ENCODE measurements at regions not wholly inside any gene's neighbourhood (a gene's known extent, or its start where the extent isn't known, plus 50 kb on each side); places are given as distances from the start of the nearest gene placed in this dataset.

DNA sequence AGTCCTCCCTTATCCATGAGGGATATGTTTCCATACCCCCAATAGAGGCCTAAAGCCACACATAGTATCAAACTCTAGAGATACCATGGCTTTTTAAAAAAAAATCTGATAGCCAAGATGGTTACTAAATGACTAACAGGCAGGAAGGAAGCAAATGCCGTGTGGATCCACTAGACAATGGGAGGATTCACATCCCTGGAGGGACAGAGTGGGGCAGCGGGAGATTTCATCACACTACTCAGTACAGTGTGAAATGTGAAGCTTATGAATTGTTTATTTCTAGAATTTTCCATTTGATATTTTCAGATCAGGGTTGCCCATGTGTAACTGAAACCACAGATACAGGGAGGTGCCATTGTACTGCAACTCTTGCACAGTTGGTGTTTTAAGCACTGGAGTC, 826.6 kb downstream of the SQOR start:
- ATAC-seq, result no peak
- Mint-ChIP-seq H3K36me3 (no peaks in the 10 kb centered on the region), H3K27me3 (no peaks in the 10 kb centered on the region), H3K4me3 (no peak overlapping the region), H3K4me1 (peaks cover 0 to 2% (median 0%) of the 10 kb centered on the region in 4 donors), H3K9me3 (peaks cover 0 to 7% (median 2%) of the 10 kb centered on the region in 9 donors), H3K27ac (no peak overlapping the region)
- POLR2A ChIA-PET, result no interaction called here
- no peak for DNase-seq

DNA sequence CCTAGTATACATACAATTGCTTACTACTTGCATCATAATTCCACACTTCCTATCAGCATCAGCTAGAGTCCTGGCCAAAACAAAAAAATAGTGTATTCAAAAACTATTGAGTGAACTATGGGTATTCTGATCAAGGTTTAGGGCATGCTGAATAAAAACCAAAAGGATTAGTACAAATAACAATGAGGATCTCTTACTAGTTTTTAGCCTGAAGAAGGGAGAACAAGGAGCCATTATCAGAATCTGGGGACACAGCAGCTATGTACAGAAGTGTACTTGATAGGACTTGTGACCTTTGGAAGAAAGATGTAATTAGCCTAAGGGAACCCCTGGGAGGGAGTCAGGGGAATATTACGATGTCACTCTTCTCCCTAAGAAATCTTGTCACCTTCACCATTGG, 832.2 kb downstream of the SQOR start:
- POLR2A ChIA-PET, result no interaction called here
- DNase-seq (no peak), ATAC-seq (no peak)
- peaks cover 0 to 13% (median 4%) of the 10 kb centered on the region in 9 donors for H3K9me3 Mint-ChIP-seq
- H3K4me1 Mint-ChIP-seq, result peaks cover 0 to 2% (median 0%) of the 10 kb centered on the region in 4 donors
- H3K4me3 Mint-ChIP-seq, result no peak overlapping the region
- no peaks in the 10 kb centered on the region for H3K36me3 Mint-ChIP-seq
- no peak overlapping the region for H3K27ac Mint-ChIP-seq
- no peaks in the 10 kb centered on the region for H3K27me3 Mint-ChIP-seq

DNA sequence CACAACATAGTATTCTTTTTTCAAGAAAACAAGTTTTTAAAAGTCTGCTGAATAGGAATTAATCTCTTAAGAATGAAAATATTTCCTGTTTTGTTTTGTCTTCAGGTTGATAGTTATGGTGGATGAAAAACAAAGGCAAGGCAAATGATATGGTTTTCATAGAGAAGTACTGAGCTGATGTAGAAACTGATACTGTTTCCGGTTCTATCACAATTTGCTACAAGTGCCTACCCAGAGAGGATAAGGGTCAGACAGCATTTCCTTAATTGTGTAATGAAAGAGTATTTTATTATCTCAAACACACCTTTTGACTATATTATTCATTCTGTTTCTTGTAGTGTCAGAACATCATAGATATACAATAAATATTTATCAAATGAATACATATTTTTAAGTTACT, 836.3 kb downstream of the SQOR start:
- Mint-ChIP-seq H3K27ac (no peak overlapping the region), H3K9me3 (peaks cover 0 to 22% (median 2%) of the 10 kb centered on the region in 9 donors), H3K27me3 (no peaks in the 10 kb centered on the region), H3K4me3 (no peak overlapping the region), H3K4me1 (no peaks in the 10 kb centered on the region), H3K36me3 (no peaks in the 10 kb centered on the region)
- DNase-seq (no peak), ATAC-seq (no peak)
- POLR2A ChIA-PET, result no interaction called here

DNA sequence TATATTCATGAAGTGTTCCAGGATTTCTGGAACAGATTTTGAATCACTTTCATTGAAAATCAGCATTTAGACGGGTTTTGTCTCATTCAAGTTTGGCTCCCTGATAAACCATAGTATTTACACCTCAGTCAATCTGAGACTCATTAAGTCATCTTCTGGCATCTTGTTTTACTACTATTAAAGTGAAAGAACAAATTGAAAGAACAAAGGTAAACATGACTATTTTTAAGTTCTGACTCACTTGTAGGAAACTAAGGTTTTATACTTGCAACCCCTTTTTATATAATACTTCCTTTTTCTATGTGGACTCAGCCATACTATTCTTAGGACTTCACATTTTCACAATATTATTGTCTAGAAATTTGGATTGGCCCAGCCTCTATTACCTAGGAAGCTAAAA, 854.4 kb downstream of the SQOR start:
- POLR2A ChIA-PET, result no interaction called here
- ATAC-seq (no peak), DNase-seq (no peak)
- H3K36me3 Mint-ChIP-seq, result peaks cover 0 to 12% (median 0%) of the 10 kb centered on the region in 3 donors
- H3K27me3 Mint-ChIP-seq, result peaks cover 0 to 4% (median 0%) of the 10 kb centered on the region in 5 donors
- H3K27ac Mint-ChIP-seq, result no peak overlapping the region
- H3K4me1 Mint-ChIP-seq, result no peaks in the 10 kb centered on the region
- H3K9me3 Mint-ChIP-seq, result peaks cover 2 to 19% (median 6%) of the 10 kb centered on the region in 9 donors
- H3K4me3 Mint-ChIP-seq, result no peak overlapping the region

DNA sequence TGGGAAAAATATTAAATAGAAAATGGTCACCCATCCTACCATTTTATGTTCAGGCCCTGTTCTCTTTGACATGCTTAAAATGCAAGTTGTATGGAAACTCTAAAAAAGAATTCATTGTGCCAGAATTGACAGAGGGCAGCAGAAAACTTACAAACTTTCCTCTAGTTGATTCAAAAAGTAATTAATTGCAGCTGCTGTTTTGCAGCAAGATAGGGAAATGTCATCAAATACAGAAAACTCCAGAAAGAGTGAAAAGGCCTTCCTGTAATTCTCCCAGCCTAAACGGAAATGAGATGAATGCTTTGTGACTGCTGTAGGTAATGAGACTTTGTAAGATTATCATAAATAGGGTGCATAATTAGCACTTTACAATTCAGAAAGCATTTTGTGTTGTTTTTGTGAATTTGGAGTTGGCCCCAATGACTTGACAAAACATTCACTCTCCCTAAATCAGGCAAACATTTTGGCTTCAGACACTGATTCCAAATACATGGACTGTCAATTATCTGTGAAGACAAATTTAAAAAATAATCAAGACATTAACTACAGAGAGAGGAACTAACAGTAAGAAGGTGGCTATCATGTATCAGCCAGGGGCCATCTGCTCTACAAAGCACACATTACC, 861.8 kb downstream of the SQOR start:
- POLR2A ChIA-PET, result no interaction called here
- DNase-seq (no peak), ATAC-seq (no peak)
- Mint-ChIP-seq H3K9me3 (peaks cover 7 to 28% (median 13%) of the 10 kb centered on the region in 9 donors), H3K4me1 (no peaks in the 10 kb centered on the region), H3K36me3 (peaks cover 0 to 16% (median 0%) of the 10 kb centered on the region in 3 donors), H3K27me3 (no peaks in the 10 kb centered on the region), H3K27ac (no peak overlapping the region), H3K4me3 (no peak overlapping the region)

DNA sequence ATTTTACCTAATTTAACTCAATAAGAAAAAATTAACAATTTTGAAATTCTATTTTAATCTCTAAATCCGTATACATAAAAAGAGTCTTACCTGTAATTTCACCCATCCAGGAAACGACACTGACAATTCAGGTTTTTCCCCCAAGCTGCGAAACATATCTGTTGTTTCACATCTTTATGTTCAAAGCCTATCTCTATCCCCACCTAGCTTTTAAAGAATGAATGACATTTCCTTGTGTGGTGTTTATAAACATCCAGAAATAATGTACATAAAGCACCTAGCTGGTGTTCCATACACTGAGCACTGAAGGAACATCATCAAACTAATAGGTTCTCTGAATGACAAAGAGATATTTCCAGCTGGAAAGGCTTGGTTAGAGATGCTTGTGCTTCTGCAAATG, 867.8 kb downstream of the SQOR start:
- H3K9me3 Mint-ChIP-seq, result peaks cover 0 to 8% (median 4%) of the 10 kb centered on the region in 9 donors
- POLR2A ChIA-PET, result no interaction called here
- no peaks in the 10 kb centered on the region for H3K4me1 Mint-ChIP-seq
- ATAC-seq (no peak), DNase-seq (no peak)
- no peaks in the 10 kb centered on the region for H3K36me3 Mint-ChIP-seq
- H3K27me3 Mint-ChIP-seq, result no peaks in the 10 kb centered on the region
- no peak overlapping the region for H3K27ac Mint-ChIP-seq
- no peak overlapping the region for H3K4me3 Mint-ChIP-seq

DNA sequence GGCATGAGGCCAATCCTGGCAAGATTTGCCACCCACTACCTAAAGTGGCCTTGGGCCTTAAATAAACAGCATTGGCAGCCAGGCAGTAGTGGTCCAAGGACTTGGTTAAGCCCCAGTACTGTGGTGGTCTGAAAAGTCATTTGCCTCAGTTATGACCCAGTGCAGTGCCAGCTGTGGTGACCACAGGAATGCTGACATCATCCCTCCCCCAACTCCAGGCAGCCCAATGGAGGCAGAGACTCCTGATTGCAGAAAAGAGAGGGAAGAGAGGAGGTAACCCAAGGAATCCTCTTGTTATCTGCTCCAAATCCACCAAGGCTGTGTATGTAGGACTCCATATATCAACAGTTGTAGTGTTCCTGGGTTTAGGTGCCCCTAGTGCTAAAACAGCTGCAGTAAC, 883.6 kb downstream of the SQOR start:
- no peak overlapping the region for H3K4me3 Mint-ChIP-seq
- no peaks in the 10 kb centered on the region for H3K27me3 Mint-ChIP-seq
- POLR2A ChIA-PET, result no interaction called here
- H3K36me3 Mint-ChIP-seq, result no peaks in the 10 kb centered on the region
- ATAC-seq (no peak), DNase-seq (no peak)
- no peaks in the 10 kb centered on the region for H3K4me1 Mint-ChIP-seq
- H3K9me3 Mint-ChIP-seq, result peaks cover 0 to 29% (median 3%) of the 10 kb centered on the region in 9 donors
- no peak overlapping the region for H3K27ac Mint-ChIP-seq

DNA sequence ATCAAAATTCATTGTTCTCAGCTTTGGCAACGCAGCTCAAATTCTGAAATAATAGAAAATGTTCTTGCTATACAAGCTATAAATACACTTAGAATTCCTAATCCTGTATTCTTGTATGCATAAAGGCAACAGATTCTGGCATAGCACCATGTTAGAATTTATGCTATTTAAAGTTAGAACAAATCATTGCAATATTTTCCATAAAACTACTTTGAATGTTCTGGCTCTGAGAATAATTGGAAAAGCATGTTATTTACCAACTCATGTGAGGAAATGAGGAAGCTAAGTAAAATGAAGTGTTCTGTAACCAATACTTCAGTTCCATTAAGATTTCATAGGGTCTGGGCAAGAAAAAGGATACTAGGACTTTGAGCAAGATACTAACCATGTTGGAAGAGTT, 888.9 kb downstream of the SQOR start:
- DNase-seq (no peak), ATAC-seq (no peak)
- no peak overlapping the region for H3K27ac Mint-ChIP-seq
- no peaks in the 10 kb centered on the region for H3K4me1 Mint-ChIP-seq
- H3K27me3 Mint-ChIP-seq, result no peaks in the 10 kb centered on the region
- H3K36me3 Mint-ChIP-seq, result no peaks in the 10 kb centered on the region
- peaks cover 0 to 21% (median 1%) of the 10 kb centered on the region in 9 donors for H3K9me3 Mint-ChIP-seq
- POLR2A ChIA-PET, result no interaction called here
- H3K4me3 Mint-ChIP-seq, result no peak overlapping the region

DNA sequence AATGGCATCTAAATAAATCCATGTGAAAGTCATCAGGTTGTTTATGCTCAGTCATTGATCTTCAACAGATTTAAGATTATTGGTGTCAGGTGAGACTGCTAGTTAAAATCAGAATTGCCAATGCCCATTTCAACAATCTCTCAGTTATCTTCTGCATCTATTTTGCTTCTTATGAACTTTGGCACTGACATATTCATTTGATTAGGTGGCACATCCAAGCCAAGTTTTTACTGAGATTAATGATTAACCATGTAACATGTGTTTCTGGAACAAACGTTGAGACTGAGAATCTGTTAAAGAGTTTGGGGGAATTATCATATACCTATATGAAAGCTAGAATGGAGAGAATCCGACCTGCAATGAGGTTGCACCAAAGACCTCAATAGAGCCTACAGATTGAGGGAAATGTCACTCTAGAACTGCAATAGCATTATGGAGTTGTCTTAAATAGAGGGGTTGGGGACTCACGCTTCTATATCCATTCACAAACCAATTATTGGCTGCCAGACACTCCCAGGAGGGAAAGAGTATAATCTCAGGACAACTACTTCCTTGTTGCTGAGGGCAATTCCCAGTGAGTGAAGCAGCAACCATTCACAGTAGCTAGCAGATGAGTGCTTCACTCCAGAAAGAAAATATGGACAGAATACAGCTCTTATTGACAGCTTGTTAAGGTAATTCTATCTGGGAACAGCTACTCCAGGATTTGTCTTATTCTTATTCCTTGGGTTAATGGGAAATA, 891.3 kb downstream of the SQOR start:
- POLR2A ChIA-PET, result no interaction called here
- Mint-ChIP-seq H3K27ac (no peak overlapping the region), H3K36me3 (no peaks in the 10 kb centered on the region), H3K4me1 (no peaks in the 10 kb centered on the region), H3K9me3 (peaks cover 0 to 7% (median 1%) of the 10 kb centered on the region in 9 donors), H3K27me3 (no peaks in the 10 kb centered on the region), H3K4me3 (no peak overlapping the region)
- no peak for DNase-seq
- no peak for ATAC-seq

DNA sequence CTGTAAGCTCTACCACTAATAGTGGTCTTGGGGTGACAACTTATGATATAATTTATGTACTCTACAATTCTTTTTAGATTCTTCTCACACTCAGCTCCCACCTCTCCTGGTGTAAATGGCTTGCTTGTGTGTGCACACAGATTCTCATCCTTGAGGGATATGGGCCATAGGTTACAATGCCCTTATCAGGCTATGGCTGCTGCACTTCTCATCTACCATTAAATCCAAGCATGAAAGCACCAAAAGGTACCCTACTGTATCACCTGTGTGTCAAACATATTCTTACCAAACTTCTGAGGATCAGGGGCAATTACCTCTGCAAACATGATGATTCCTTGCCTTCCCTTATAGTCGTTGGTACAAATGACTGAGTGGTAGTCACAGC, 891.9 kb downstream of the SQOR start:
- no peak overlapping the region for H3K4me3 Mint-ChIP-seq
- ATAC-seq (no peak), DNase-seq (no peak)
- H3K4me1 Mint-ChIP-seq, result no peaks in the 10 kb centered on the region
- H3K27me3 Mint-ChIP-seq, result no peaks in the 10 kb centered on the region
- no peak overlapping the region for H3K27ac Mint-ChIP-seq
- H3K36me3 Mint-ChIP-seq, result no peaks in the 10 kb centered on the region
- POLR2A ChIA-PET, result no interaction called here
- H3K9me3 Mint-ChIP-seq, result peaks cover 0 to 8% (median 2%) of the 10 kb centered on the region in 9 donors

DNA sequence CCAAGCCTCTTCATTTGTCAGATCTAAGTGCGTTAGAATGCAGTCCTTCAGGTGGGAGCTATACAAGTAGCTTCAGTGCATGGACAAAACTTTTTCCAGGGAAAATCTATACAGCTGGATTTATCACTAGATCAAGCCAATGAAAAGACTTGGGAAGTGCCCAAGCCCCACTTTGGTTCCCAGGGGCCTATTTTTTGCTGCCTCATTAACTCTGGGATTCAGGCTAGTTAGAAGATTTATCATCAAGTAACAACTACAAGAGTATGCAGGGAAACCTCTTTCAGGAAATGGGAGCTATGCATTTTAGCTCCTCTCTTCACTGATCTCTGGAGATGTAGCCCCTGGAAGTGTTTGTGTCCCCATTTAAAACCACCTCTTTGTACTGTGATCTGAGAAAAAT, 908.8 kb downstream of the SQOR start:
- DNase-seq, result no peak
- POLR2A ChIA-PET, result no interaction called here
- Mint-ChIP-seq H3K4me3 (no peak overlapping the region), H3K9me3 (peaks cover 0 to 38% (median 27%) of the 10 kb centered on the region in 9 donors), H3K4me1 (no peaks in the 10 kb centered on the region), H3K27ac (no peak overlapping the region), H3K36me3 (peaks cover 0 to 16% (median 0%) of the 10 kb centered on the region in 3 donors), H3K27me3 (peaks cover 0 to 3% (median 0%) of the 10 kb centered on the region in 5 donors)
- ATAC-seq, result no peak

DNA sequence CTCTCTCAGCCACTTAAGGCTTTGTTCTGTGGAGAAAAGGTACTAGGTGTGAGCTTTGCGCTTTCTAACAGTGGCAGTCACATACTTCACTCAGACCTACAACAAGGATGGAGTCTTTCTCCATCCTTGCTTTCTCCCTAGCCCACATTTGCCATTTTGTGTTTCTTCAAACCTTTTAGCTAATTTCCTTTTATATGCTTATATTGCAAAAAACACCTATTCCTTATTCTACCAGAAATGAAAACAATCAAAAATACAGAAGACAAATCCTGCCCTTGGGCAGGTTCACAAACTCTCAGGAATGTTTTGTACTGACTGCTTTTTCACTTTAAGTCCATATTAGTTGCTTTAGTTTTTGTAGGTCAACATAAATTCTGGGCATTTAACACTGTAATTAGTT, 914.2 kb downstream of the SQOR start:
- H3K27me3 Mint-ChIP-seq, result peaks cover 0 to 2% (median 0%) of the 10 kb centered on the region in 5 donors
- H3K4me3 Mint-ChIP-seq, result no peak overlapping the region
- H3K27ac Mint-ChIP-seq, result no peak overlapping the region
- DNase-seq (no peak), ATAC-seq (no peak)
- H3K36me3 Mint-ChIP-seq, result peaks cover 0 to 4% (median 0%) of the 10 kb centered on the region in 3 donors
- H3K9me3 Mint-ChIP-seq, result peaks cover 2 to 34% (median 17%) of the 10 kb centered on the region in 9 donors
- POLR2A ChIA-PET, result no interaction called here
- H3K4me1 Mint-ChIP-seq, result no peaks in the 10 kb centered on the region

DNA sequence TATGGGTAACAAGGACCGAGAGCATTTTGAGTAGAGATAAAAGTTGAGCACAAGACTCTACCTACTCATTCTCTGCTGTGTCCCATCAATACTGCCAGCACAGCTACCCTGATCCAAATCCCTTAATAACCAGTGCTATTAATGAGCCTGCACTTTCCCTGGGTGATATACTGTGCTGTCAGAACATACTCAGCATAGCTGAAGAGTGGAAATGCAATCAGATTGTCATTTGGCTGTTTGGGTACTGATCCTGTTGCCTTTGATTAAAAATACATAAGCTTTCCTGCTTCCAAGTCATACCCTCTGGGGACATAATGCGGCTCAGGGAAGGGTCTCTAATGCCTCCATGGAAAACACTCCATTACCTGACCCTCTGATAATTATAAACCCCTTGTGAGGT, 917.5 kb downstream of the SQOR start:
- POLR2A ChIA-PET, result no interaction called here
- ATAC-seq, result no peak
- Mint-ChIP-seq H3K4me1 (no peaks in the 10 kb centered on the region), H3K36me3 (peaks cover 0 to 4% (median 0%) of the 10 kb centered on the region in 3 donors), H3K27ac (no peak overlapping the region), H3K4me3 (no peak overlapping the region), H3K9me3 (peaks cover 0 to 25% (median 11%) of the 10 kb centered on the region in 9 donors), H3K27me3 (peaks cover 0 to 2% (median 0%) of the 10 kb centered on the region in 5 donors)
- DNase-seq, result no peak

DNA sequence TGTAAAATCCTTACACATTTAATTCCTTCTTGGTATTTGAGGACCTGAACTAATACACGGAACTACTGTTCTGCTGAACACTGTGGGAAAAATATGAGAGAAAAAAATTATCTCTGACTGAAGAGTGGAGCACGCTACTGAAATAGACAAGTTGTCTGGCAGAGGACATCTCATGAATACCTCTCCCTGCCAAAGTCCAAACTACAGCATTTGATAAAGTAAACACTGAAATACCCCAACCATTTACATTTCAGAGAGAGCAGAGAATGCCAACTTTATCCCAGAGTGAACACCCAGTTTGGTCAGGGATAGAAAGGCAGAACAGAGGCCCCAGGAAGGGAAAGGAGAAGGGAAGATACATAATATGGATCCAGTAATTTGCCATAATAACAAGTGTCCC, 920.7 kb downstream of the SQOR start:
- H3K36me3 Mint-ChIP-seq, result no peaks in the 10 kb centered on the region
- no peak overlapping the region for H3K4me3 Mint-ChIP-seq
- H3K4me1 Mint-ChIP-seq, result no peaks in the 10 kb centered on the region
- ATAC-seq, result no peak
- no peaks in the 10 kb centered on the region for H3K27me3 Mint-ChIP-seq
- no peak for DNase-seq
- H3K9me3 Mint-ChIP-seq, result peaks cover 0 to 12% (median 3%) of the 10 kb centered on the region in 9 donors
- H3K27ac Mint-ChIP-seq, result no peak overlapping the region
- POLR2A ChIA-PET, result no interaction called here

All from naive thymus-derived CD8-positive, alpha-beta T cell (primary cell).